CD14-positive monocyte (primary cell): ENCODE measurements at regions not wholly inside any gene's neighbourhood (a gene's known extent, or its start where the extent isn't known, plus 50 kb on each side); places are given as distances from the start of the nearest gene placed in this dataset.

Source experiments
- DNase-seq, 3 donors: peaks; one replicate each; pipeline ENCODE4 v3.0.0-alpha.2; 2011 to 2022
- H2AFZ ChIP-seq: 2 replicates; pipeline ENCODE4 v1.6.0; 2012; ENCODE audit warnings: mild to moderate bottlenecking, low read depth, low read length, inconsistent platforms; ENCODE audit not compliant: insufficient read depth, poor library complexity, severe bottlenecking
- H3K27ac ChIP-seq, 2 donors: 1 replicate in 1 of 2; 2 replicates in 1 of 2; pipeline ENCODE4 v1.5.1; 2012 to 2013; ENCODE audit warnings: low read length in 2 of 2, control low read depth in 1 of 2, inconsistent platforms in 1 of 2, low read depth in 1 of 2, mild to moderate bottlenecking in 1 of 2
- H3K27me3 ChIP-seq, 2 donors: one replicate each; pipeline versions ENCODE4 v1.6.0 to v1.6.1; 2011 to 2013; ENCODE audit warnings: low read length in 2 of 2; ENCODE audit not compliant: control insufficient read depth in 2 of 2, insufficient read depth in 2 of 2
- H3K36me3 ChIP-seq, 2 donors: replicated peaks in 1 of 2; 1 replicate in 1 of 2; 2 replicates in 1 of 2; pipeline versions ENCODE4 v1.5.1 to v1.6.1; 2012 to 2013; ENCODE audit warnings: low read length in 2 of 2, control low read depth in 1 of 2, inconsistent platforms in 1 of 2, mild to moderate bottlenecking in 1 of 2; ENCODE audit not compliant: insufficient read depth in 2 of 2, control insufficient read depth in 1 of 2
- H3K4me1 ChIP-seq, 2 donors: 1 replicate in 1 of 2; 2 replicates in 1 of 2; pipeline versions ENCODE4 v1.5.1 to v1.6.1; 2012 to 2013; ENCODE audit warnings: low read length in 2 of 2, control low read depth in 1 of 2, inconsistent platforms in 1 of 2, mild to moderate bottlenecking in 1 of 2, moderate library complexity in 1 of 2; ENCODE audit not compliant: insufficient read depth in 2 of 2, control insufficient read depth in 1 of 2
- H3K4me2 ChIP-seq: replicated peaks from 2 replicates; pipeline ENCODE3; 2012; ENCODE audit warnings: low read length, moderate library complexity, mild to moderate bottlenecking; ENCODE audit not compliant: poor library complexity, severe bottlenecking; ENCODE audit errors: extremely low read depth
- H3K4me3 ChIP-seq, 3 experiments: fragments of 200-600 bp in 1 of 3; sonication (generic) in 1 of 3; replicated peaks in 1 of 3; 1 replicate in 2 of 3; 2 replicates in 1 of 3; pipeline ENCODE4 v1.5.1; 2011 to 2013; ENCODE audit warnings: low read length in 3 of 3, mild to moderate bottlenecking in 3 of 3, control low read depth in 2 of 3, low read depth in 2 of 3, inconsistent platforms in 1 of 3, moderate library complexity in 1 of 3
- H3K79me2 ChIP-seq: 2 replicates; pipeline ENCODE4 v1.6.0; 2012; ENCODE audit warnings: mild to moderate bottlenecking, control low read depth, inconsistent platforms, low read length, moderate library complexity; ENCODE audit not compliant: insufficient read depth
- H3K9ac ChIP-seq: 2 replicates; pipeline ENCODE4 v1.6.0; 2017; ENCODE audit warnings: low read length, mild to moderate bottlenecking; ENCODE audit not compliant: insufficient read depth, poor library complexity, severe bottlenecking
- H3K9me3 ChIP-seq, 2 donors: replicated peaks in 1 of 2; 1 replicate in 1 of 2; 2 replicates in 1 of 2; pipeline versions ENCODE4 v1.5.1 to v1.6.1; 2012 to 2013; ENCODE audit warnings: low read length in 2 of 2, control low read depth in 1 of 2; ENCODE audit not compliant: control insufficient read depth in 1 of 2, insufficient read depth in 1 of 2
- H4K20me1 ChIP-seq: 2 replicates; pipeline ENCODE4 v1.6.0; 2012; ENCODE audit warnings: mild to moderate bottlenecking, low read length, control low read depth, moderate library complexity; ENCODE audit not compliant: insufficient read depth
- H3K27ac Mint-ChIP-seq, 7 donors: one replicate each; pipeline ENCODE4 v1.8.0; 2020; ENCODE audit warnings: mild to moderate bottlenecking in 7 of 7, mixed read lengths in 7 of 7, moderate library complexity in 6 of 7, inconsistent platforms in 2 of 7
- H3K27me3 Mint-ChIP-seq, 3 donors: one replicate each; pipeline ENCODE4 v1.8.0; 2021 to 2022; ENCODE audit warnings: low read depth in 3 of 3, mild to moderate bottlenecking in 3 of 3, mixed read lengths in 3 of 3, moderate library complexity in 3 of 3, inconsistent platforms in 1 of 3
- H3K36me3 Mint-ChIP-seq, 2 donors: one replicate each; pipeline ENCODE4 v1.8.0; 2020; ENCODE audit warnings: mixed read lengths in 2 of 2, inconsistent platforms in 1 of 2, mild to moderate bottlenecking in 1 of 2
- H3K4me1 Mint-ChIP-seq: one replicate; pipeline ENCODE4 v1.8.0; 2020; ENCODE audit warnings: mild to moderate bottlenecking, mixed read lengths
- H3K4me3 Mint-ChIP-seq, 2 donors: one replicate each; pipeline ENCODE4 v1.8.0; 2020; ENCODE audit warnings: mild to moderate bottlenecking in 2 of 2, mixed read lengths in 2 of 2, moderate library complexity in 1 of 2
- H3K9me3 Mint-ChIP-seq, 7 donors: one replicate each; pipeline ENCODE4 v1.8.0; 2020 to 2022; ENCODE audit warnings: mixed read lengths in 7 of 7, mild to moderate bottlenecking in 6 of 7, moderate library complexity in 6 of 7, inconsistent platforms in 2 of 7
- CTCF ChIP-seq: fragments of 200-600 bp; IDR thresholded peaks from one replicate; pipeline ENCODE4 v1.8.0; 2022; ENCODE audit warnings: antibody characterized with exemption, mild to moderate bottlenecking
- WGBS: methylation state at CpG from one replicate; pipeline ENCODE4 v1.1.5; 2013; ENCODE audit warnings: missing lambda C conversion rate; ENCODE audit not compliant: insufficient coverage; 5-methylcytosine and 5-hydroxymethylcytosine counted together
- intact Hi-C, 2 donors: fragments of 100-400 bp; cut with micrococcal nuclease; formaldehyde crosslinking; loops; one replicate each; pipeline versions ENCODE4 v1.15.0 to v1.15.1; 2023

- no peaks in the 10 kb centered on the region for H4K20me1 ChIP-seq
- Mint-ChIP-seq H3K4me1 (no peaks in the 10 kb centered on the region), H3K27me3 (peaks cover 0 to 3% (median 3%) of the 10 kb centered on the region in 3 donors), H3K4me3 (no peak overlapping the region), H3K36me3 (no peaks in the 10 kb centered on the region), H3K9me3 (peaks cover 0 to 2% (median 0%) of the 10 kb centered on the region in 7 donors), H3K27ac (no peak overlapping the region)
- no peak overlapping the region for H3K9ac ChIP-seq
- H3K36me3 ChIP-seq = no peaks in the 10 kb centered on the region
- intact Hi-C loops = no loop called here
- no peak overlapping the region for H2AFZ ChIP-seq
- no CpG with 5 or more reads among the region's 1 CpG for WGBS
- no peaks in the 10 kb centered on the region for H3K9me3 ChIP-seq
- H3K27ac ChIP-seq = no peak overlapping the region
- DNase-seq = no peak
- no peaks in the 10 kb centered on the region for H3K79me2 ChIP-seq
- TF ChIP-seq CTCF = no peak
- no peak overlapping the region for H3K4me3 ChIP-seq
- H3K4me2 ChIP-seq = no peak overlapping the region
- H3K27me3 ChIP-seq = no peaks in the 10 kb centered on the region
- no peaks in the 10 kb centered on the region for H3K4me1 ChIP-seq
Observed at GRCh38 chr11:110929129-110929528, 216.9 kb upstream of the ARHGAP20 start.

GRCh38 chr11:110928391-110928790, 216.2 kb upstream of the ARHGAP20 start:
- Histone ChIP-seq H3K9ac (no peak overlapping the region), H3K4me1 (no peaks in the 10 kb centered on the region), H3K27ac (no peak overlapping the region), H4K20me1 (no peaks in the 10 kb centered on the region), H2AFZ (no peak overlapping the region), H3K4me2 (no peak overlapping the region), H3K27me3 (no peaks in the 10 kb centered on the region), H3K4me3 (no peak overlapping the region), H3K9me3 (no peaks in the 10 kb centered on the region), H3K36me3 (no peaks in the 10 kb centered on the region), H3K79me2 (no peaks in the 10 kb centered on the region)
- Mint-ChIP-seq H3K27me3 (peaks cover 0 to 3% (median 3%) of the 10 kb centered on the region in 3 donors), H3K36me3 (no peaks in the 10 kb centered on the region), H3K4me1 (no peaks in the 10 kb centered on the region), H3K27ac (no peak overlapping the region), H3K4me3 (no peak overlapping the region), H3K9me3 (peaks cover 0 to 2% (median 0%) of the 10 kb centered on the region in 7 donors)
- DNase-seq = no peak
- TF ChIP-seq CTCF = no peak
- intact Hi-C loops = no loop called here
- WGBS = no CpG with 5 or more reads among the region's 2 CpGs
